Transverse colon (tissue), 4 donors: ENCODE measurements at regions not wholly inside any gene's neighbourhood (a gene's known extent, or its start where the extent isn't known, plus 50 kb on each side); places are given as distances from the start of the nearest gene placed in this dataset.

Experiments
- DNase-seq: peaks from one replicate; pipeline ENCODE4 v3.0.0-alpha.2; 2019
- H3K27ac ChIP-seq, 4 donors: fragments of 200-600 bp; sonication (generic); 2 replicates each; pipeline ENCODE4 v1.5.1; 2016 to 2018; ENCODE audit warnings: inconsistent platforms in 4 of 4
- H3K27me3 ChIP-seq: fragments of 200-600 bp; sonication (generic); 2 replicates; pipeline ENCODE4 v1.5.1; 2017; ENCODE audit warnings: inconsistent platforms
- H3K36me3 ChIP-seq, 4 donors: fragments of 200-600 bp; sonication (generic); 2 replicates each; pipeline ENCODE4 v1.5.1; 2017 to 2019; ENCODE audit warnings: inconsistent platforms in 4 of 4
- H3K4me1 ChIP-seq, 4 donors: fragments of 200-600 bp; sonication (generic); 2 replicates each; pipeline ENCODE4 v1.5.1; 2017 to 2020; ENCODE audit warnings: inconsistent platforms in 4 of 4
- H3K4me3 ChIP-seq, 4 donors: fragments of 200-600 bp; sonication (generic); 1 replicate in 1 of 4; 2 replicates in 3 of 4; pipeline versions ENCODE4 v1.5.1 to v1.6.1; 2017 to 2019; ENCODE audit warnings: inconsistent platforms in 4 of 4
- H3K9me3 ChIP-seq, 2 donors: fragments of 200-600 bp; sonication (generic); 2 replicates each; pipeline ENCODE4 v1.5.1; 2017 to 2019; ENCODE audit warnings: inconsistent platforms in 2 of 2
- EP300 ChIP-seq: sonication (generic); formaldehyde crosslinking; IDR thresholded peaks from one replicate; pipeline ENCODE4 v1.6.1; 2017; ENCODE audit warnings: antibody characterized with exemption, low read depth
- POLR2A ChIP-seq: fragments of 450-650 bp; IDR thresholded peaks from one replicate; pipeline ENCODE4 v1.6.1; 2016; ENCODE audit warnings: antibody characterized with exemption, mild to moderate bottlenecking, moderate library complexity
- POLR2AphosphoS5 ChIP-seq, 3 donors: sonication (generic); formaldehyde crosslinking; IDR thresholded peaks; one replicate each; pipeline ENCODE4 v1.6.1; 2016; ENCODE audit warnings: antibody characterized with exemption in 3 of 3
- WGBS, 2 donors: methylation state at CpG; one replicate each; pipeline ENCODE4 v1.1.5; 2018; ENCODE audit warnings: low coverage in 1 of 2; 5-methylcytosine and 5-hydroxymethylcytosine counted together
- in situ Hi-C, 4 donors: fragments of 200-750 bp; cut with MboI; loops; one replicate each; pipeline versions ENCODE4 v1.15.0 to v1.15.1; 2017; ENCODE audit warnings: low sequenced_read_pairs in 3 of 4, low pct_ligation_motif_present in 1 of 4, low pct_unique_long_range_greater_than_20kb in 1 of 4
- intact Hi-C: fragments of 100-400 bp; cut with DNase I; formaldehyde crosslinking; loops from one replicate; pipeline ENCODE4 v1.15.1; 2023; ENCODE audit warnings: low total_unique reads
- TF ChIP-seq, protein P1 (sequence below), 5 experiments: fragments of 200-600 bp in 3 of 5; fragments of 450-650 bp in 2 of 5; sonication (generic) in 3 of 5; IDR thresholded peaks; 1 replicate in 2 of 5; 2 replicates in 3 of 5; pipeline ENCODE4 v1.5.1; 2016 to 2017; ENCODE audit warnings: antibody characterized with exemption in 5 of 5, inconsistent platforms in 3 of 5, mild to moderate bottlenecking in 2 of 5, moderate library complexity in 1 of 5

DNA sequence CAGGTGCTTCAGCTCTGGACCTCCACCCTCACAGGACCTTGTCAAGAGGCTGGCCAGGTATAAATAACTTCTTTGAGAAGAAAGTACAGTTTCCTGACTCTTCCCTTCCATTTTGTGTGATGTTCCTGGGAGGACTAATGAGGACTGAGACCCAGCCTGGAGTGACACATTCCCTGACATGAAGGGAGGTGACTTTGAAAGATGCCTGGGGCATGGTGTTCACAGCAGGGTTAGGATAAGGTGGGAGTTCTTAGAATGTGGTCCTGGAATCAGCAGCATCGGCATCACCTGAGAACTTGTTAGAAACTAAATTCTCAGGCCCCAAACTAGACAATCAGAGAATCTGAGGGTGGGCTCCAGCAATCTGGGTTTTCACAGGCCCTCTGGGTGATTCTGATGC is 224.9 kb upstream of the BOD1L1 start:
- Histone ChIP-seq H3K27me3 (no peaks in the 10 kb centered on the region), H3K27ac (no peak overlapping the region), H3K4me1 (no peaks in the 10 kb centered on the region), H3K4me3 (no peak overlapping the region), H3K36me3 (no peaks in the 10 kb centered on the region), H3K9me3 (peaks cover 0 to 2% of the 10 kb centered on the region in 2 donors)
- intact Hi-C loops, result no loop called here
- 80 to 81% methylated on average over 1 of the region's 1 CpG for WGBS, 2 donors
- in situ Hi-C loops, result no loop called here
- TF ChIP-seq, protein P1, sequence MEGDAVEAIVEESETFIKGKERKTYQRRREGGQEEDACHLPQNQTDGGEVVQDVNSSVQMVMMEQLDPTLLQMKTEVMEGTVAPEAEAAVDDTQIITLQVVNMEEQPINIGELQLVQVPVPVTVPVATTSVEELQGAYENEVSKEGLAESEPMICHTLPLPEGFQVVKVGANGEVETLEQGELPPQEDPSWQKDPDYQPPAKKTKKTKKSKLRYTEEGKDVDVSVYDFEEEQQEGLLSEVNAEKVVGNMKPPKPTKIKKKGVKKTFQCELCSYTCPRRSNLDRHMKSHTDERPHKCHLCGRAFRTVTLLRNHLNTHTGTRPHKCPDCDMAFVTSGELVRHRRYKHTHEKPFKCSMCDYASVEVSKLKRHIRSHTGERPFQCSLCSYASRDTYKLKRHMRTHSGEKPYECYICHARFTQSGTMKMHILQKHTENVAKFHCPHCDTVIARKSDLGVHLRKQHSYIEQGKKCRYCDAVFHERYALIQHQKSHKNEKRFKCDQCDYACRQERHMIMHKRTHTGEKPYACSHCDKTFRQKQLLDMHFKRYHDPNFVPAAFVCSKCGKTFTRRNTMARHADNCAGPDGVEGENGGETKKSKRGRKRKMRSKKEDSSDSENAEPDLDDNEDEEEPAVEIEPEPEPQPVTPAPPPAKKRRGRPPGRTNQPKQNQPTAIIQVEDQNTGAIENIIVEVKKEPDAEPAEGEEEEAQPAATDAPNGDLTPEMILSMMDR (IDR thresholded peaks at IDR 0.05), result no peak
- TF ChIP-seq POLR2AphosphoS5 (IDR thresholded peaks at IDR 0.05) (no peak), EP300 (no peak), POLR2A (no peak)
- DNase-seq, result no peak

DNA sequence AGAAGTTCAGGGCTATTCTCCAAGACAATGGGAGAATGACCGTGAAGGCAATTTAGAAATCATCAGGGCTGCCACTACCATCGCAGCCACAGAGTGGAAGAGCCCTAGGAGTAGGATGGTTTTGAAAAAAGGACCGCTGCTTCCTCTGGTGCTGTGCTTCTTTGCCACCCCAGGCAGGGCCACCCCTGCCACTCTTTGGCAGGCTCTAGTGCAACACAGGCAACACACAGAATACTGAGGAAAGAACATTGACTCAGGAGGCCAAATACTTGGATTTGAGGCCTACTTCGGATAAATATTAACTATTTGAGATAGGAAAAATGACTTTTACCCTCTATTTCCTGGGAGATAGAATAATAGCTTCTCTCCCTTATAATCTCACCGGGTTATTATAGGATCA is 228.9 kb upstream of the BOD1L1 start:
- H3K4me3 ChIP-seq, result no peak overlapping the region
- in situ Hi-C loops (no loop called here), intact Hi-C loops (no loop called here)
- H3K27ac ChIP-seq, result no peak overlapping the region
- DNase-seq, result no peak
- no peaks in the 10 kb centered on the region for H3K36me3 ChIP-seq
- no peaks in the 10 kb centered on the region for H3K27me3 ChIP-seq
- H3K9me3 ChIP-seq, result peaks cover 0 to 2% of the 10 kb centered on the region in 2 donors
- TF ChIP-seq POLR2AphosphoS5 (IDR thresholded peaks at IDR 0.05), result no peak
- no peak for TF ChIP-seq POLR2A
- TF ChIP-seq, protein P1 (IDR thresholded peaks at IDR 0.05), result no peak
- no peak for TF ChIP-seq EP300
- no peaks in the 10 kb centered on the region for H3K4me1 ChIP-seq
- 56 to 69% methylated on average over 4 to 5 of the region's 5 CpGs for WGBS, 2 donors

DNA sequence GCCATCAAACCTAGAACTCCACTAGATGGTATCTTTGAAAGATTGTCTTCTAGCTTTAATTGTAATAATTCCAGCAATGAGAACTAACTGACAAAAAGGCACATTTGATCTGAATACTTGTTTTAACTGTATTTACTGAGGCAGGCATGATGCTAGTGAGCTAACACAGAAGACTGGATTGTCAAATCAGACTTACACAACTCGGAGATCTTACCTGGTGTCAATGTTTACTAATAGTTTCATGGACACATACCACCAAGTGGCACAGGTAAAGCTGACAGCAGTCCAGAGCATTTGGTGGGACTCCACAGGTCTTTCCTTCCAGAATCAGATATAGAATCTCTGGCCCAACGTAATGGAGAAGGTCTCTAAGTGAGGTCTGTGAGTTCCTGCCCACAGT is 229.9 kb upstream of the BOD1L1 start:
- TF ChIP-seq POLR2AphosphoS5 (IDR thresholded peaks at IDR 0.05) (no peak), POLR2A (no peak), EP300 (no peak)
- TF ChIP-seq, protein P1 (IDR thresholded peaks at IDR 0.05), result no peak
- in situ Hi-C loops (no loop called here), intact Hi-C loops (no loop called here)

DNA sequence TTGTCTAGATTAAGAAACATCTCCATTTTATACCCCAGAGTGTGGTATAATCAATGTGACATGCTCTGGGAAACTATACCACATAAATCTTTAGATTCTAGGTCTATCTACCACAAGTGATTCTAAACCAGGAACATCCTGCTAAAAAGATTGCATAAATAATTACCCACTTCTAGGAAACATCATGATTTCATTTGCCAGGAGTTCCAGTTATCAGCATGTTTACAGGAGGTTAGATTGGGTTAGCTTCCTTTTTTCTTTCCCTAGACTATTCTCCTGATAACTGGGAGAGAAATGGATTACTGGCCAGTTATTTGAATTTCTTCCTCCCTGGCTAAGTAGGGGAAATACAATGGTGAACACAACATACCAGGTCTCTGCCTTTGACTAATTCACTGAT is 230.3 kb upstream of the BOD1L1 start:
- in situ Hi-C loops (no loop called here), intact Hi-C loops (no loop called here)
- H3K4me3 ChIP-seq, result no peak overlapping the region
- TF ChIP-seq EP300 (no peak), POLR2AphosphoS5 (IDR thresholded peaks at IDR 0.05) (no peak)
- peaks cover 0 to 2% of the 10 kb centered on the region in 2 donors for H3K9me3 ChIP-seq
- H3K4me1 ChIP-seq, result no peaks in the 10 kb centered on the region
- H3K27ac ChIP-seq, result no peak overlapping the region
- no peaks in the 10 kb centered on the region for H3K27me3 ChIP-seq
- H3K36me3 ChIP-seq, result no peaks in the 10 kb centered on the region
- no peak for DNase-seq

More for the DNA sequence above, 229.9 kb upstream of the BOD1L1 start:
- Histone ChIP-seq H3K27me3 (no peaks in the 10 kb centered on the region), H3K9me3 (peaks cover 0 to 2% of the 10 kb centered on the region in 2 donors), H3K4me1 (no peaks in the 10 kb centered on the region), H3K36me3 (no peaks in the 10 kb centered on the region), H3K4me3 (no peak overlapping the region), H3K27ac (no peak overlapping the region)
- no peak for DNase-seq
- 57 to 69% methylated on average over 1 to 2 of the region's 2 CpGs for WGBS, 2 donors

DNA sequence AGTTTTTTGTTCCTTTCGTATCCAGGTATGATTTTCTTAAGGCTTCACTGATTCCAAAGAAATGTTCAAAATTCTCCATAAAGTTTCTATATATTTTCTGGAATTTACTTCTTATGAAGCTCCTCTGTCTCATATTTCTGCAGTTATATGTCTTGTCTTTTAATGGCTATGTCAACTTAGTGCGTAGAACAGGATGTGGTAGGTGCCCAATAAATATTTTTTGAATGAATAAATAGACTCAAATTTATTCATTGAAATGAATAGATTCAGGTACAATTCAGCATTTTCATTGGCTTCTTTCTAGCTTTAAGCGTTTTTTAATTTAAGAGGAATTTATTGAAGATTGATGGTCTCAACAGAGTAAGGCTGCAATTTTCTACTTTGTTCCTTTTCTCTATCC is 231.9 kb upstream of the BOD1L1 start:
- TF ChIP-seq EP300 (no peak), POLR2AphosphoS5 (IDR thresholded peaks at IDR 0.05) (no peak), POLR2A (no peak)
- TF ChIP-seq, protein P1 (IDR thresholded peaks at IDR 0.05), result no peak
- H3K36me3 ChIP-seq, result no peaks in the 10 kb centered on the region
- in situ Hi-C loops (no loop called here), intact Hi-C loops (no loop called here)
- peaks cover 0 to 2% of the 10 kb centered on the region in 2 donors for H3K9me3 ChIP-seq
- 76 to 90% methylated on average over 3 of the region's 3 CpGs for WGBS, 2 donors
- no peak overlapping the region for H3K4me3 ChIP-seq
- no peak for DNase-seq
- H3K27ac ChIP-seq, result no peak overlapping the region
- no peaks in the 10 kb centered on the region for H3K4me1 ChIP-seq
- H3K27me3 ChIP-seq, result no peaks in the 10 kb centered on the region
